Epithelial cell of esophagus (primary cell): ENCODE measurements at regions not wholly inside any gene's neighbourhood (a gene's known extent, or its start where the extent isn't known, plus 50 kb on each side); places are given as distances from the start of the nearest gene placed in this dataset.
"Not testable (repeated sequence)": the region's sequence is repeated elsewhere in the genome, so short reads cannot be mapped to it uniquely, and the experiment has no call there.

Experiments used
- DNase-seq: peaks from one replicate; pipeline ENCODE4 v3.0.0; 2010; ENCODE audit warnings: low read depth
- H3K4me3 ChIP-seq: 2 replicates; pipeline ENCODE4 v1.5.1; 2011; ENCODE audit warnings: mild to moderate bottlenecking, low read length, control low read depth
- TF ChIP-seq, protein P1 (sequence below): IDR thresholded peaks from 2 replicates; pipeline ENCODE4 v1.5.1; 2011; ENCODE audit warnings: low read depth, mild to moderate bottlenecking, low read length, control low read depth, inconsistent platforms; ENCODE audit not compliant: insufficient read depth; ENCODE audit errors: missing control alignments

DNA sequence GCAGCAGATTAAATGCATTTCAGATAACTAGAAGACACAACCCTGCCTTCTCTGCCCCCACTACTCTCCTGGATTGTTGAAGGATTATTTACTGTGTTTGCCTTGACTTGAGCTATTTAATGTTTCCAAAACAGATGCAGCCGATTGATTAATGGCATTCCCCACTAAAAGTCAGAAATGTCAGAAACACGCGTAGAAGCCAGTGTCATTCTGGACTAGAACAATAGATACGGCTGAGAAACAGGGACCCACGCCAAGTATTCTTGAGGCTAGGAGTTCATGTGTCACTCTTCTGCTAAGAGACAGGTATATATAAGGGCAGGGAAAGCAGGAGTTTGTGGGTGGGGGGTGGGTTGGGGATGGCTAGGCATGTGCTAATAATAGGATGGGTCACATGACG lies 366.7 kb upstream of the PROX1 start:
- DNase-seq: no peak
- TF ChIP-seq, protein P1, sequence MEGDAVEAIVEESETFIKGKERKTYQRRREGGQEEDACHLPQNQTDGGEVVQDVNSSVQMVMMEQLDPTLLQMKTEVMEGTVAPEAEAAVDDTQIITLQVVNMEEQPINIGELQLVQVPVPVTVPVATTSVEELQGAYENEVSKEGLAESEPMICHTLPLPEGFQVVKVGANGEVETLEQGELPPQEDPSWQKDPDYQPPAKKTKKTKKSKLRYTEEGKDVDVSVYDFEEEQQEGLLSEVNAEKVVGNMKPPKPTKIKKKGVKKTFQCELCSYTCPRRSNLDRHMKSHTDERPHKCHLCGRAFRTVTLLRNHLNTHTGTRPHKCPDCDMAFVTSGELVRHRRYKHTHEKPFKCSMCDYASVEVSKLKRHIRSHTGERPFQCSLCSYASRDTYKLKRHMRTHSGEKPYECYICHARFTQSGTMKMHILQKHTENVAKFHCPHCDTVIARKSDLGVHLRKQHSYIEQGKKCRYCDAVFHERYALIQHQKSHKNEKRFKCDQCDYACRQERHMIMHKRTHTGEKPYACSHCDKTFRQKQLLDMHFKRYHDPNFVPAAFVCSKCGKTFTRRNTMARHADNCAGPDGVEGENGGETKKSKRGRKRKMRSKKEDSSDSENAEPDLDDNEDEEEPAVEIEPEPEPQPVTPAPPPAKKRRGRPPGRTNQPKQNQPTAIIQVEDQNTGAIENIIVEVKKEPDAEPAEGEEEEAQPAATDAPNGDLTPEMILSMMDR: no peak
- H3K4me3 ChIP-seq: no peak overlapping the region

DNA sequence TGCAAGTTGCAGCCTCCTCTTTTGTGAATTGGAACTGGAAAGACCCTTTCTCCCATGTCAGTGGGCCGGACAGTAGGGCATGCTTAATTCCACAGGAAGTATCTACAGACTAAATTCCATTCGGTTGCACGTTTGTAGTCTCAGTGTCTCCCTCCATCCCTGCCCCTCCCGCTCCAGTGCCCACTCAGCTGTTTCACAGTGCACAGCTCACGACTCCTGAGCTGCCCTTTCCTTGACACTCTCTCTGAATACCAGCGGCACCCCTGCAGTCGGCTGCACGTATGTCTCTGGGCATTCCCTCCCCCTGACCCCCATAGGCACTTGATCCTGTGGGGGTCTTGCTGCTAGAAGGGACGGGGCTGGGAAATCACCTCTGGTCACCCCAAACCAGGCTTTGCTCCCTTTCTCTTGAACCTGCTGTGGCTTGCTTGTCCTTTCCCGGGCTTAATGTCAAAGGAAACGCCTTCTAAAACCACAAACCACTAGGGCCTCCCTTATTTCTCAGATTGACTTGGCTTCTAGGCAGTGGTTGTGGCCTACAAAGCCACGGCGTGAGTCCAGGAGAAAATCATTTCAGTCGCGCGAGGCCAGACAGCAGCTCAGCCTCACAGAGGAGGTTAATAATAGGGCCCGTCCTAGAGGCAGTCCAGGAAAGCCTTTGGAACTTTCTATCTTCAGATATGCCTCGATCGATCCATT lies 365.3 kb upstream of the PROX1 start:
- no peak for DNase-seq
- H3K4me3 ChIP-seq: no peak overlapping the region
- TF ChIP-seq, protein P1: no peak

DNA sequence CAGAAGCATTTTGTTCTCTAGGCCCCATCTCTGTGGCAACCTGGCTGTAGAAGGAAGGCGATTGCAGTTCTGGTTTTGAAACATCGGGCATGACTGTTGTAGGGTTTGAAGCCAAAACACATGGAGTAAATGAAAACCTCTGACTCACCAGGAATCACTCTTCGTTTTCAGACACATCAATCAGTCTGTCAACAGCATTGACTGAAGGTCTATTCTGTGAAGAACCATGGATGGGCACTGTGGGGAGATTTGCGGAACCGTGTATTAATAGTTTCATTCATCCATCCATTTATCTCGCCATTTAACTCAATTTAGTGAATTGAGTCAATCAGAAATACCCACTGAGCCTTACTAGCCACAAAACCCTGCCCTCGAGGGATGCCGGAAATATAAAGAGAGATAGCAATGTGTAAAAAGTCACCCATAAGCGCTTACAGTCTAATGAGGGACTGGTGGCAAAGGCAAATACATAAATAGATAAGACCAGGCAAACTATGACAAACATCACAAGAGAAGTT lies 364.6 kb upstream of the PROX1 start:
- TF ChIP-seq, protein P1: no peak

DNA sequence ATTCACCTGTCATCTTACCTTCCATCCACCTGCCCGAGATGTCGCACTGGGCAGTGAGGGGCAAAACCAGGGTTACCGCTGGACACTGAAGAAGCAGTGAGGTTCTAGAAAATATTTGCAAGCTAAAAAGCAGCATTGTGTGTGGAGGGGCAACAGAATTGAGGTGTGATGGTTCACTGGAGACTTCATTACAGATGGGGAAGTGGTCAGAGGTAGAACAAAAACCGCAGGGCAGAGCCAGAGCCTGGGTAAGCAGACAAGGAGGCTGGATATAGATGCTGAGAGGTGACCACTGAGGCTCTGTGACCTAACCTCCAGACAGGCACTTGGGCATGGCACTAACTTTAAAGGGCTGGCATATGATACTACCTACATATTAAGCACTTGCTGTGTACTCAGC lies 363.9 kb upstream of the PROX1 start:
- DNase-seq: no peak
- no peak overlapping the region for H3K4me3 ChIP-seq
- TF ChIP-seq, protein P1: no peak

More for the DNA sequence above, 364.6 kb upstream of the PROX1 start:
- no peak overlapping the region for H3K4me3 ChIP-seq
- DNase-seq: no peak

DNA sequence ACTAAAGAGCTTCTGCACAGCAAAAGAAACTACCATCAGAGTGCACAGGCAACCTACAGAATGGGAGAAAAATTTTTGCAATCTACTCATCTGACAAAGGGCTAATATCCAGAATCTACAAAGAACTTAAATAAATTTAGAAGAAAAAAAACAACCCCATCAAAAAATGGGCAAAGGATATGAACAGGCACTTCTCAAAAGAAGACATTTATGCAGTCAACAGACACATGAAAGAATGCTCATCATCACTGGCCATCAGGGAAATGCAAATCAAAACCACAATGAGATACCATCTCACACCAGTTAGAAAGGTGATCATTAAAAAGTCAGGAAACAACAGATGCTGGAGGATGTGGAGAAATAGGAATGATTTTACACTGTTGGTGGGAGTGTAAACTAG lies 351.0 kb upstream of the PROX1 start:
- DNase-seq, H3K4me3 ChIP-seq: not testable (repeated sequence)

- no peak overlapping the region for H3K4me3 ChIP-seq
- TF ChIP-seq, protein P1: no peak
- DNase-seq: no peak
Observed at GRCh38 chr1:213641312-213641711, 346.5 kb upstream of the PROX1 start.

DNA sequence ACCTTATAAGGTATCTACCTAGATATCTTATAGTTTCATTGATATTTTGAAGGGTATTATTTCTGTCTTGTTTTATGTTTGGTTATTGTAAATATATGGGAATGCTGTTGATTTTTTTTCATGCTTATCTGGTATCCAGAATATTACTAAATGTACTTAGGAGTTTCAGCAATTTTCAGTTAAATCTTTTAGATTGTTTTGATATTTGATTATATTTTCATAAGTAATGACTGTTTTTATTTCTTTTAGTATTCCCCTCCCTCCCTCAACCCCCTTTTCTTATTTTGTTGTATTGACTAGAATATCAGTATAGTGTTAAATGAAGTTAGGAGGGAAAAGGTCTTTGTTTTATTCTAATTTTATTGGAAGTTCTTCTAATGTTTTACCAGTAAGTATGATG lies 344.4 kb upstream of the PROX1 start:
- H3K4me3 ChIP-seq: no peak overlapping the region
- TF ChIP-seq, protein P1: no peak
- DNase-seq: no peak
